CD14-positive monocyte (primary cell): ENCODE measurements at regions not wholly inside any gene's neighbourhood (a gene's known extent, or its start where the extent isn't known, plus 50 kb on each side); places are given as distances from the start of the nearest gene placed in this dataset.
A peak's percentile ranks its signal among the peaks of the same experiment; 100 is the strongest.

Source experiments
- DNase-seq, 3 donors: peaks; one replicate each; pipeline ENCODE4 v3.0.0-alpha.2; 2011 to 2022
- H2AFZ ChIP-seq: 2 replicates; pipeline ENCODE4 v1.6.0; 2012; ENCODE audit warnings: mild to moderate bottlenecking, low read depth, low read length, inconsistent platforms; ENCODE audit not compliant: insufficient read depth, poor library complexity, severe bottlenecking
- H3K27ac ChIP-seq, 2 donors: 1 replicate in 1 of 2; 2 replicates in 1 of 2; pipeline ENCODE4 v1.5.1; 2012 to 2013; ENCODE audit warnings: low read length in 2 of 2, control low read depth in 1 of 2, inconsistent platforms in 1 of 2, low read depth in 1 of 2, mild to moderate bottlenecking in 1 of 2
- H3K27me3 ChIP-seq, 2 donors: one replicate each; pipeline versions ENCODE4 v1.6.0 to v1.6.1; 2011 to 2013; ENCODE audit warnings: low read length in 2 of 2; ENCODE audit not compliant: control insufficient read depth in 2 of 2, insufficient read depth in 2 of 2
- H3K36me3 ChIP-seq, 2 donors: replicated peaks in 1 of 2; 1 replicate in 1 of 2; 2 replicates in 1 of 2; pipeline versions ENCODE4 v1.5.1 to v1.6.1; 2012 to 2013; ENCODE audit warnings: low read length in 2 of 2, control low read depth in 1 of 2, inconsistent platforms in 1 of 2, mild to moderate bottlenecking in 1 of 2; ENCODE audit not compliant: insufficient read depth in 2 of 2, control insufficient read depth in 1 of 2
- H3K4me1 ChIP-seq, 2 donors: 1 replicate in 1 of 2; 2 replicates in 1 of 2; pipeline versions ENCODE4 v1.5.1 to v1.6.1; 2012 to 2013; ENCODE audit warnings: low read length in 2 of 2, control low read depth in 1 of 2, inconsistent platforms in 1 of 2, mild to moderate bottlenecking in 1 of 2, moderate library complexity in 1 of 2; ENCODE audit not compliant: insufficient read depth in 2 of 2, control insufficient read depth in 1 of 2
- H3K4me2 ChIP-seq: replicated peaks from 2 replicates; pipeline ENCODE3; 2012; ENCODE audit warnings: low read length, moderate library complexity, mild to moderate bottlenecking; ENCODE audit not compliant: poor library complexity, severe bottlenecking; ENCODE audit errors: extremely low read depth
- H3K4me3 ChIP-seq, 3 experiments: fragments of 200-600 bp in 1 of 3; sonication (generic) in 1 of 3; replicated peaks in 1 of 3; 1 replicate in 2 of 3; 2 replicates in 1 of 3; pipeline ENCODE4 v1.5.1; 2011 to 2013; ENCODE audit warnings: low read length in 3 of 3, mild to moderate bottlenecking in 3 of 3, control low read depth in 2 of 3, low read depth in 2 of 3, inconsistent platforms in 1 of 3, moderate library complexity in 1 of 3
- H3K79me2 ChIP-seq: 2 replicates; pipeline ENCODE4 v1.6.0; 2012; ENCODE audit warnings: mild to moderate bottlenecking, control low read depth, inconsistent platforms, low read length, moderate library complexity; ENCODE audit not compliant: insufficient read depth
- H3K9ac ChIP-seq: 2 replicates; pipeline ENCODE4 v1.6.0; 2017; ENCODE audit warnings: low read length, mild to moderate bottlenecking; ENCODE audit not compliant: insufficient read depth, poor library complexity, severe bottlenecking
- H3K9me3 ChIP-seq, 2 donors: replicated peaks in 1 of 2; 1 replicate in 1 of 2; 2 replicates in 1 of 2; pipeline versions ENCODE4 v1.5.1 to v1.6.1; 2012 to 2013; ENCODE audit warnings: low read length in 2 of 2, control low read depth in 1 of 2; ENCODE audit not compliant: control insufficient read depth in 1 of 2, insufficient read depth in 1 of 2
- H4K20me1 ChIP-seq: 2 replicates; pipeline ENCODE4 v1.6.0; 2012; ENCODE audit warnings: mild to moderate bottlenecking, low read length, control low read depth, moderate library complexity; ENCODE audit not compliant: insufficient read depth
- H3K27ac Mint-ChIP-seq, 7 donors: one replicate each; pipeline ENCODE4 v1.8.0; 2020; ENCODE audit warnings: mild to moderate bottlenecking in 7 of 7, mixed read lengths in 7 of 7, moderate library complexity in 6 of 7, inconsistent platforms in 2 of 7
- H3K27me3 Mint-ChIP-seq, 3 donors: one replicate each; pipeline ENCODE4 v1.8.0; 2021 to 2022; ENCODE audit warnings: low read depth in 3 of 3, mild to moderate bottlenecking in 3 of 3, mixed read lengths in 3 of 3, moderate library complexity in 3 of 3, inconsistent platforms in 1 of 3
- H3K36me3 Mint-ChIP-seq, 2 donors: one replicate each; pipeline ENCODE4 v1.8.0; 2020; ENCODE audit warnings: mixed read lengths in 2 of 2, inconsistent platforms in 1 of 2, mild to moderate bottlenecking in 1 of 2
- H3K4me1 Mint-ChIP-seq: one replicate; pipeline ENCODE4 v1.8.0; 2020; ENCODE audit warnings: mild to moderate bottlenecking, mixed read lengths
- H3K4me3 Mint-ChIP-seq, 2 donors: one replicate each; pipeline ENCODE4 v1.8.0; 2020; ENCODE audit warnings: mild to moderate bottlenecking in 2 of 2, mixed read lengths in 2 of 2, moderate library complexity in 1 of 2
- H3K9me3 Mint-ChIP-seq, 7 donors: one replicate each; pipeline ENCODE4 v1.8.0; 2020 to 2022; ENCODE audit warnings: mixed read lengths in 7 of 7, mild to moderate bottlenecking in 6 of 7, moderate library complexity in 6 of 7, inconsistent platforms in 2 of 7
- CTCF ChIP-seq: fragments of 200-600 bp; IDR thresholded peaks from one replicate; pipeline ENCODE4 v1.8.0; 2022; ENCODE audit warnings: antibody characterized with exemption, mild to moderate bottlenecking
- WGBS: methylation state at CpG from one replicate; pipeline ENCODE4 v1.1.5; 2013; ENCODE audit warnings: missing lambda C conversion rate; ENCODE audit not compliant: insufficient coverage; 5-methylcytosine and 5-hydroxymethylcytosine counted together
- intact Hi-C, 2 donors: fragments of 100-400 bp; cut with micrococcal nuclease; formaldehyde crosslinking; loops; one replicate each; pipeline versions ENCODE4 v1.15.0 to v1.15.1; 2023

- H3K4me2 ChIP-seq, result peak overlapping the region; percentile 51
Measured at GRCh38 chr15:70492240-70493177, 270.8 kb downstream of the UACA start.

More at GRCh38 chr15:70492240-70493177, 270.8 kb downstream of the UACA start:
- Histone ChIP-seq H2AFZ (no peak overlapping the region), H3K4me1 (peaks cover 68 to 83% of the 10 kb centered on the region in 2 donors), H3K27ac (peak overlapping the region; percentile 81 to 86), H3K4me3 (peak overlapping the region in 1 of 3 experiments; percentile 44), H3K27me3 (peaks cover 0 to 2% of the 10 kb centered on the region in 2 donors), H3K79me2 (no peaks in the 10 kb centered on the region), H3K36me3 (no peaks in the 10 kb centered on the region), H4K20me1 (no peaks in the 10 kb centered on the region), H3K9ac (peak overlapping the region; percentile 43), H3K9me3 (no peaks in the 10 kb centered on the region)
- peak; percentile 94 to 96 (median 94) for DNase-seq
- TF ChIP-seq CTCF, result peak; percentile 22
- peaks cover 76% of the 10 kb centered on the region for H3K4me1 Mint-ChIP-seq
- H3K27ac Mint-ChIP-seq, result peak overlapping the region; percentile 95 to 99 (median 97)
- under 1% methylated on average over 19 of the region's 20 CpGs for WGBS
- intact Hi-C loops, result loop anchor here (2.0 kb wide), 1 partner anchor 16 kb away; no protein-coding TSS in a partner anchor
- peaks cover 0 to 2% (median 0%) of the 10 kb centered on the region in 7 donors for H3K9me3 Mint-ChIP-seq
- peak overlapping the region; percentile 73 to 88 for H3K4me3 Mint-ChIP-seq
- H3K27me3 Mint-ChIP-seq, result peaks cover 23 to 34% (median 33%) of the 10 kb centered on the region in 3 donors
- peaks cover 28 to 31% of the 10 kb centered on the region in 2 donors for H3K36me3 Mint-ChIP-seq
